HG03139 (cell line): ENCODE measurements at regions not wholly inside any gene's neighbourhood (a gene's known extent, or its start where the extent isn't known, plus 50 kb on each side); places are given as distances from the start of the nearest gene placed in this dataset.
"Not testable (repeated sequence)": the region's sequence is repeated elsewhere in the genome, so short reads cannot be mapped to it uniquely, and the experiment has no call there.

Source experiments
- ATAC-seq: cut with Tn5 transposase; IDR thresholded peaks from one replicate; pipeline ENCODE4 v1.9.1; 2021; ENCODE audit not compliant: unreplicated experiment

DNA sequence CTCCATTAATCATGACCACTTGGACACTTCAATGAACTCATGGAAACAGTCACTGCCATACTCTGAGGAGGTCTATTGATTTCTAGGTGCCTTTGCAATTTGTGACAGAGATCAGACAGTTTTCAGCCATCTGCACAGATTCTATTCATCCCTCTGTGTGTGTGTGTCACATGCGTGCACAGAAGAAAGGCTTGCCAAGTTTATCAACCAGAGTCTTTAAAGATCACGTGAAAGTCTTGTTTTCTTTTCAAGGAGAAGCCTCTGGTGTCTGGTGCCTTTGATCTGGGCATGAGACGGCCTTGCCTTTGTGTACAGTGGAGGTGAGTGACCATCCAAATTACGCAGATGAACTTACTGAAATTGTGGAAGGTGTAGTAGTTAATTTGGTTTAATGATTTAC lies 164.2 kb downstream of the VAPA start:
- ATAC-seq, result no peak

DNA sequence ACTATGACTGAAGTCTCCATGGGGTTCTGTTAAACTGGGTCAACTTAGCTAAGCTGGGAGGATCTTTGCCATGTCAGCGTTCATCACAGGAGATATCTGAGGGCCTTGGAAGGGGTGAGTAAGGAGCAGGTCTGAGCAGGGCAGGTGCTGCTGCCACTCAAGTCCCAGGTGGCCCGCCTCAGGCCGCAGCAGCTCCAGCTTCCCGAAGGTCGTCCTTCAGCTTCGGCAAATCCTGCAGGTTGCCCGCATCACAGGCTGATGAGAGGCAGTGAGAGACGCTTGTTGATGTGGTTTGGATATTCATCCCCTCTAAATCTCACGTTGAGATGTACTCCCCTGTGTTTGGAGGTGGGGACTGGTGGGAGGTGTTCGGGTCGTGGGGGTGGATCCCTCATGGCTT lies 166.6 kb downstream of the VAPA start:
- ATAC-seq, result no peak

DNA sequence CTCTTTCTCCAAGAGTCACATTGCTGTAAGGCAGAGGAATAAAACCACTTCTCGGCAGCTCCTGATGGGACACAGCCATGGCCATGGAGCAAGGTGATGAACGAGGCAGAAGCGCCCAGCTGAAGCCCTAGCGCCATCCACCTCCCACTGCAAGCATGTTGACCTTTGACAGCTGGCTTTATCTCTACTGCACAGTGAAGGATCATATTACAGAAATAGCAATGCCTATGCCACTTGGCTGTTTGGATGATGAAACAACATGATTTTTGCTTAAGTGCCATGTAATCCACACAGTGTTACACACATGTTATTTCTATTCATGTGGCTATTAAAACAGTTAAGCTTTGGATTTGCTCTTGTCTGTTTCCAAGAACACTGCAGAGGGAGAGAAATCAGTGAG lies 167.7 kb downstream of the VAPA start:
- ATAC-seq, result no peak

DNA sequence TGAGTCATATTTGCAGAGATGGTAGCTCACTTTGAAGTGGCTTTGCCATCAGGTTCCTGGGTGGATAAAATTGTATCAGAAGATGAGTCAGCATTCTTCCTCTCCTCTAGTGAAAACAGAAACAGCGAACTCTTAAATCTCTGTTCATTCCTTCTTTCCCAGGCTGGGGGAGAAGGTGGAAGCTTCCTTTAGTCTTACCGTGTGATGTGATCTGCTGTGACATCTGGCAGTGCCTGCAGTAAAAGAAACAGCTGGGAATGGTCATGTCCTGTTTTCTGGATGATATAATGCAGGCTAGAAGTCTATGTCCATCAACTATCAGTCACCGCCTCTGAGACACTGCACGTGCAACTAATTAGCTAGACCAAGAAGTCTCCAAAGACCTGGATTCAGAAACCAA lies 171.6 kb downstream of the VAPA start:
- ATAC-seq, result no peak

DNA sequence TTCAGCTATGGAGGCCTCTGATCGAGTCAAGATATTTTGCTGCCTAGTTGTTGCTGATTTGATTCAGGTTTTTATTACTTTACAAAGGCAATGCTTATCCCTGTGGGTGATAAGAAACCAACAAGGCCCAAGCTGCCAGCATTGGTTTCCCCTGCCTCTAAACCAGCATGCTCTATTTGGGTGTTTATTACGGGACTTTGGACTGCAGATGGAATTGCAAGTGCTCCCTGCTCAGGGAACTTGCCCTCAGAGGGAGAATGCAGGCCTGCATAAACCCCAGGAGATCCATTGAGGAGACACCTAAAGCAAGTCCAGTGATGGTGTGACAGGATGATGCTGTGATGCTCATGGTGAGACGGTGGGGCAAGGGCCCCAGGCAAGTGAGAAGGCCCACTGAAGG lies 172.1 kb downstream of the VAPA start:
- ATAC-seq, result no peak

DNA sequence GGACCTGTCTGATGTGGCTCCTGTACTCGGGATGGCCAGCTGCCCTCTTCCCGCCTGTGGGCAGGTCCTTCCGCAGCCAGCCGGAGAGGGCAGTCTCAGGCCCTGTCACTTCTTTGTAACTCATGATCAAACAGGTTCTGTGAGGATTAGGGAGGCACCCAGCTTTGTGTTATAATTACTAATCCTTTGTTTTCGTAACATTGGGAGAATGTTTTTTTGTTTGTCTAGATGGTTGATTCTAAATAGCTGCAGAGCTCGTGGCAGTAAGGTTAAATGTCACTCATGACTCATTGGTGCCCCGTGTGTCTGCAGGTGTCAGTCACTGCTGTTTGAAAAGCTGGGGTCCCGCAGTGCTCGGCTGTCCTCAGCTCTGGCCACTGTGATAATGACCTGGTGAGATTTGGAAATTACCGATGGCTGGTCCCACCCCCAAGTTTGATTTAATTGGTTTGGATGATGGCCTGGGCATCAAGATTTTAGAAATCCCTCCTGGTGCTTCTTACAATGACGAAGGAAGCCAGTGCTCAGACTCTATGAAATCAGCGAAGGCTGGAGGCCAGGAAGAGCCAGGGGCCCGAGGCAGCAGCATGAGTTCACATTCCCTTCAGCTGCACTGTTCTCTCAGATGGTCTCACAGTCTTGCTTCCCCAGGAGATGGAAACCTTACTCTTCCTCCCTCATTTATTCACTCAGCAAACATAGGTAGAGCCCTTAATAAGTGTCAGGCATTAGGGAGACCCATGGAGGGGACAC lies 172.8 kb downstream of the VAPA start:
- ATAC-seq, result no peak

DNA sequence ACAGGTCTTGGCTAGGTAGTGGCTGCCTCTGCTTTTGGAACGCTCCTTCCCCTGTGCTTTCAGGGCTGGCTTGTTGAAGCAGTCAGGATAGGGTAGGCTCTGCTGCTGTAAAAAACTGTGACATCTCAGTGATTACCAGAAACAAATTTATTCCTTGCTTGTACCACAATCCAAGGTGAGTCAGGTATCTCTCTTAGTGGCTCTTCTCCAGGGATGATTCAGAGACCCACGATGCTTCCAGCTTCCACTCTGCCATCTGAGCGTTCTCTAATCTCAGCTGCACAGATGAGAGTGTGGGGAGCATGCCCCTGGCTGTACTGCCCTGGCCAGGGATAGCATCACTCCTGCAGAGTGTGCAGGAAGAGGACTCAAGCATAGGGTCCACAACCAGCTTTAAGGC lies 174.9 kb downstream of the VAPA start:
- no peak for ATAC-seq

DNA sequence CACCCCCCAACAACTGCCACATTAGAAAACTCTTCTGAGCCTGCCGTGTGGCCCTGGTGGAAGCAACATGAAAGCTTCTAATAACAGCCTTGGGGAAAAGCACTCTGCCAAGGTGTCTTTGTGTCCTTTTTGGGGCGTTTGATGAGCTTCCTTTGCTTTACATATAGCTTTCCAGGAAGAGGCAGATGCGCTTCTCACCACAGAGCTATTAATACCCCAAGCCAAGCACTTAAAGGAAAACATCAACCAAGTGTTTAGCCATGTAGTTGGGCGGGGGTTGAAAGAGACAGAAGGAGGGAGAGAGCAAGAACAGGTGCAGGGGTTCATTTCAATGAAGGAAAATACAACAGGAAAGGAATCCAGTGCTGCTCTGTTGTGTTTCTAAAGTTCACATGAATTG lies 176.1 kb downstream of the VAPA start:
- no peak for ATAC-seq

DNA sequence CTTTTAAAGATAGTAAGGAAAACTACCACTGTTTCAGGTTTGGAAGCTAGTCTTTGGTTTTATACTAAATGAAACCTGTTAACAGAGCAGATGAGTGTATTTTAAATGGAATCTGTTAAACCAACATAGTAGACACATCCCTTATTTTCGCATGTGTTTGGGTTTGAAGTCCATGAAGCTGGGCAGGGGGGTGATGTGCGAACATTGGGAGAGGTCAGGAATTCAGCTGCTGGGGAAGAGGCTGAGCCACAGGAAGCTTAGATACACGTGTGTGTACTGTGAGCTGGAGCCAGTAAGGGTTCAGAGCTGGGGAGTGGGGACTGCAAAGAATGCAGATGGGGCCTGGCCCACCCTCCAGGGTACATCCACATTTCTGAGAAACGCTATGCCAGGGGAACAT lies 176.9 kb downstream of the VAPA start:
- no peak for ATAC-seq

DNA sequence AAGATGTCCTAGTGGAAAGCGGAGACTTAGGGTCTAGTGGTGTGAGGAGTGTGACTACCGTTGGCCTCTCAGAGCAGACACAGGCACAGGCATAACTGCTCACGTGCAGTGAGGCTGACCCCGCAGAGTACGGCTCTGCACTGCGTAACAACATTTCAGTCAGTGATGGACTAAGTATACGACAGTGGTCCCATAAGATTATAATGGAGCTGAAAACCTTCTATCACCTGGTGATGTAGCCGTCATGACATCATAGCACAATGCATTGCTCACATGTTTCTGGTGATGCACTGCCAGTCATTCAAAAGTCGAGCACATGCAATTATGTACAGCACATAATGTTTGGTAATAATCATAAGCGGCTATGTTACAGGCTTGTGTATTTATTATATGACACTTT lies 179.6 kb downstream of the VAPA start:
- ATAC-seq, result no peak

DNA sequence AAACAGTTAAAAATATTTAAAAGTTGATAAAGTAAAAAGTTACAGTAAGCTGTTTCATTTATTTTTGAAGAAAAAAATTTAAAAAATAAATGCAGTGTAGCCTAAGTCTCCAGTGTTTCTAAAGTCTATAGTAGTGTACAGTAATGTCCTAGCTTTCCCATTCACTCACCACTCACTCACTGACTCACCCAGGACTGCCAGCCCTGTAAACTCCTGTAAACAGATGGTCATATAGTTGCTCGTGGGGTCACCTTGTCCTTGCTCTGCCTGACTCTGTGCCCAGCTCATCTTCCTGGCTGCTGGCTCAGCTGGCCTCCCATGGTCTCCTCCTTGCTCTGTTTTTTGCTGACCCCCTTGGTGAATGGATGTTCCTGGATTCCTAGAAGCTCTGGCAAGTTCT lies 180.3 kb downstream of the VAPA start:
- ATAC-seq, result no peak

DNA sequence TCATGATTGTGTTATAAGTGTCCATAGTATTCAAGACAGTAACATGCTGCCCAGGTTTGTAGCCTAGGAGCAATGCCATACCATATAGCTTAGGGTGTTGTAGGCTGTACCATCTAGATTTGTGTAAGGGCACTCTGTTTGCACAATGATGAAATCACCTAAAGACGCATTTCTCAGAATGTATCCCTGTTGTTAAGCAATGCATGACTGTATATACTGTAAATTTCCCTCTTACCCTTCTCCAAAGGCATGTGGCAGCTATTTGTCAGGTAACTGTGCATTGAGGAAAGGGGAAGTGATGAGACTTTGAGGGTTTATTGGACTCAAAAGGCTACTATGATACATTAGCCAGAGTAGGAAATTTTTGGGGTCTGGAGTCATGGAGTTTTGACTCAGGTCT lies 180.8 kb downstream of the VAPA start:
- no peak for ATAC-seq

DNA sequence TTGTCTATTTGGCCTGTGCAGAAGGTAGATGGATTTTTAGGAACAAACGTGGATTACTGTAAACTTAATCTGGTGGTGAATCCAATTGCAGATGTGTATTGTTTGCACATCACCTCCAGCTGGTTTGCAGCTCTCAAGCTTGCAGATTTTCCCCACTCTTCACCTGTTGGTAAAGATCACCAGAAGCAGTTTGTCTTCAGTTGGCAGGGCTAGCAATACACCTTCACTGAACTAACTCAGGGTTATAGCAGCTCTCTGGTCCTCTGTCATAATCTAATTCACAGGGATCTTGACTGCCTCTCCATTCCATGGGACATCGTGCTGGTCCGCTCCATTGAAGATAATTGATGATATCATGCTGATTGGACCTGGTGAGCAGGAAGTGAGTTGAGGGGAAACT lies 181.5 kb downstream of the VAPA start:
- no peak for ATAC-seq

DNA sequence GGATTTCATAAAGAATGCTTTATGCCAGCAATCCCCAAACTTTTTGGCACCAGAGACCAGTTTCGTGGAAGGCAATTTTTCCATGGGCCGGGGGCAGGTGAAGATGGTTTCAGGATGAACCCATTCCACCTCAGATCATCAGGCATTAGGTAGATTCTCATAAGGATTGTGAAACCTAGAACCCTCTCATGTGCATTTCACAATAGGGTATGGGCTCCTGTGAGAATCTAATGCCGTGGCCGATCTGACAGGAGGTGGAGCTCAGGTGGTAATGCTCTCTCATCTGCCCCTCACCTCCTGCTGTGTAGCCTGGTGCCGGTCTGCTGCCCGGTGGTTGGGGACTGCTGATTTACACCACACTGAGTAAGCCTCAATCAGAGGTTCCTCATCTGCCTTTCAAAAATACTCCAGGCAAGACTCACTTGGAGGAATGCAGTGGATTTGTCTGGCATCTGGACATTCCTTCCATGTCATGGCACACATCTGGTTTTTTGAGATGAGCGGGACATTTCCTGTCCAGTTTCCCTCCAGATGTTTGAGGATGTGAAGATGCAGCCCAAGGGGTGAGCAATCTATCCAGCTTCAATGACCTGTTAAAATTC lies 185.8 kb downstream of the VAPA start:
- ATAC-seq, result no peak

DNA sequence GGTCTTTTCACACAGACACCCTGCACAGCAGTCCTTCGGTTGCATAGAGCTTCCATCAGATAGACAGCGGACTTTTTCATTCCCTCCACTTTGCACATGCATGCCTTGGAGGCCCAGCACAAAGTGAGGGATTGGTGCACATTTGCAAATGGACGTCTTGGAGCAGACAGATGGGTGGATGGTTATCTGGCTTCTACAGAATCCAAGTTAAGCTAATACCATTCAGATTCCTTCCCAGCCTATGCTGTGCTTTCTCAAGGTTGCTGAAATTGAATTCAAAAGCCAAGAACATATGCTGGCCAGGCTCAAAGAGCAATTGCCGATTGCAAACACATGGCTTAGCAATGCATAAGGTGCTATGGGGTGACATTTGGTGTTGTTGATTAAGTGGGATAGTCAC lies 186.4 kb downstream of the VAPA start:
- ATAC-seq, result no peak

DNA sequence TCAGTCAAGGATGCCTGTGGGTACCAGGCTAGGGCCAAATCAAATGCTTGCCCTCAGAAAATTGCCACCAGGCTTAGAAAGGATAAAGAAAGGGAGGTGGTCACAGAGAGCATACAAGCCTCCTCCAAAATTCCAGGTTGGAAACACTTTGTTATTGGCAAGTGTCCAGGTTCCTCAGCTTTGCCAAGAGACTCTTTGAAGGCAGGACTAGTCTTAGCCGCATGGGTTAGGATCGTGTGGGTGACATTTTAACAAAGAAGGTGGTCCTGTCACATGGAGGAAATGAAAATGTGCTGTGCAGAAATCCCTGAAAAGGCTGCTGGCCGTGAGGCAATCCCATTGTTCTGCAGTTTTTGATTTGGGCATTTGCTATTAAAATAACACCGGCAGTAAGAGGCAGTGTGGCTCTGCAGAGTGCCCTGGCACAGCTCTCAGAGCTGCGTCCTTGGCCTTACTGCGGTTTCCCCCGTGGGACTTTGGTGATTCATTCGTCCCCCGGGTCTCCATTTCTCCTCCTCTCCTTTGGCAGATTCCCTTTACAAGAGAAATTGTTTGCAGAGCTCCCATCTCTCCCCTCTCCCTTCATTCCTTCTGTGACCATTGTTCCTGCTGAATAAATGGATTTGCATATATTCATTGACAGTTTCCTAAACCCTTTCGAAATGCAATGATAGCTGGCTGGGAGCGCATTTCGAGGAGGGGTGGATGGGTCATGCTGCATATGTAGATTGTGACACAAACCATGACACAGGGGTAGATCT lies 187.3 kb downstream of the VAPA start:
- ATAC-seq, result no peak

DNA sequence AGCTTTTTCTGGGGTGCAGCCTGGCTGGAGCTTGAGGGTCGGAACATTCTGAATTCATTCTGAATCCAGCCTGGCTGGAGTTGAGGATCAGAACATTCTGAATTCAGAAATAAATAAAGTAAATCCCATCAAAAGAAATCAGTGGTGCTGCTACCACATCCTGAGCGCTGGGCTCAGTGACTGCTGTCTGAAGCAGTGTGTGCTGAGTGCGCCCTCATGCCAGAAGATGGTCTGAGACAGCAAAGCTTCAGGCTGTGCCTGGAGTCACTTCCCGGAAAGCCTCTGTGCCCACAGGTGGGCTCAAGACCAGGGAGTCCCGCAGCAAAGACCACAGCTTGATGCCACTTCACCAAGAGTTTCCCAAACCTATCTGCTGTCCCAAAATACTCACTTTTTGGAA lies 187.9 kb downstream of the VAPA start:
- ATAC-seq, result no peak

DNA sequence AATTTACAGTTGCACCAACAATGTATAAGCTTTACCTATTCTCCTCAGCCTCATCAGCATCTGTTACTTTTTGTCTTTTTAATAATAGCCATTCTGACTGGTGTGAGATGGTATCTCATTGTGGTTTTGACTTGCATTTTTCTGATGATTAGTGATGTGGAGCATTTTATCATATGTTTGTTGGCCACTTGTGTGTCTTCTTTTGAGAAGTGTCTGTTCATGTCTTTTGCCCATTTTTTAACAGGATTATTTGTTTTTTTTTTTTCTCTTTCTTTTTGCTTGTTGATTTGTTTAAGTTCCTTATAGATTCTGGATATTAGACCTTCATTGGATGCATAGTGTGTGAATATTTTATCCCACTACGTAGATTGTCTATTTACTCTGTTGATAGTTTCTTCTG lies 191.3 kb downstream of the VAPA start:
- not testable (repeated sequence) for ATAC-seq

DNA sequence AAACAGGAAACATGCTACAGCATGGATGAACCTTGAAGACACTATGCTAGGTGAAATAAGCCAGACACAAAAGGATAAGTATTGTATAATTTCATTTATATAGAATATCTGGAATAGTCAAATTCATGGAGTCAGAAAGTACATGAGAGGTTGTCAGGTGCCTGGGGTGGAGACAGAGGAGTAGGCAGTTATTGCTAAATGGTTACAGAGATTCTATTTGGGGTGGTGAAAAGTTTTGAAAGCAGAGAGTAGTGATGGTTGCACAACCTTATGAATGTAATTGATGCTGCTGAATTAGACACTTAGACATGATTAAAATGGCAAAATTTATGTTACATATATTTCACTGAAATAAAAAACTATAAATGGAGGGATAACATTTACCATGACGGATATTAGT lies 197.4 kb downstream of the VAPA start:
- no peak for ATAC-seq

DNA sequence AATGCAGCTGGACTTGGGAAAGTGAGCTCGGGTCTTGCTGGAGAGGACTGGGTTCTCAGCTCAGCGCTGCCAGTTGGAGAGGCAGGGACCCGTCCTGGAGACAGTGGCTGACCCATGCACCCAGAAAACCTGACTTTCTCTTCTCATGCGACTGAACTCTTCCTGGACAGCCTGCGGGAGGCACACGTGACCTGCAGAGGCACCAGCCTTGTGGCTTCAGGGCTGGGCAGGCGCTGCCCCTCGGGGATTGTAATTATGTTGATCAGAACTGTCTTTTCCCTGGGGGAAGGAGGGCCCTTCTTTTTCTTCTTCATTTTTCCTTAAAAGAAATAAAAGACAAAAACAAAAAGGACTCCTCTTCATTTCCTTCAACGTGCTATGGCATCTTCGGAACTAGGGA lies 198.1 kb downstream of the VAPA start:
- no peak for ATAC-seq

DNA sequence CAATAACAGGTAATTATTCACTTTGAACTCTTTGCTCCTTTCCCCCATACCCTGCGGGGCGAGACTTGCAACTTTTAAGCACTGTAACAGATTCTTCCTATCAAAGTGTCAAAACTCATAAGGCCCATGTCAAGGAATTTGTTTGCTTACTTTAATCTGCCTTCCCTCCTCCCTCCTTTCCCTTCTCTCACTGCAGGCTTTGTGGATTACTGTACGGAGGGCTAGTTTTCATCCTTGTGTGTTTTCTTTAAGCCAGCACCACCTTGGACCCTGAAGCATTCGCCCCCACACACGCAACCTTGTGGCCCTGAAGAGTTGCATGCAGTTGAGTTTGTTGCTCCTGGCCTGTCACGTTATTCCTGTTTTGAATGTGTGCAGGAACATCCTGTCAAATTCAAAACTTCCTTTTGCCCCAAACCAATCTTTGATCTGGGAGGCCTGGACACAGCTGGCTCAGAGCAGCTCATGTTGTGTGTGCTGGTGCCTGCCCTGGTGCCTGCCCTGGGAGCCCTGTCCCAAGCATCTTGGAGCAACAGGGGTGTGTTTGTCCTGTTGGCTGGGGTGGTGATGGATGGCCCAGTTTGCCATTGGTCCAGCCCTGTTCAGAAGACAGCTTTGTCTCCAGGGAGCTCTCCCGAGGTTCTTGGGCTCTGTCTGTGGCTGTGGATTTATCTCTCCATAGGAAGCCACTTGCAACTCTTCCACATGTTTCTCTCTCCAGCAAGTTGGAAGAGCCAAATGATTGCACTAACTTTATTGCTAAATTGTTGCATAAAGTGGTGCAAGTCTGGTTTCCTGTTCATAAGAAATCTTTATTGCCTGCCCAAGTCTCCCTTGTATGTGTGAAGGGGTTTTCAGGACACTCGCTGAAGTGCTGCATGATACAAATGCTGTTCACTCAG lies 199.6 kb downstream of the VAPA start:
- no peak for ATAC-seq
